ENCODE measurements at regions not wholly inside any gene's neighbourhood (a gene's known extent, or its start where the extent isn't known, plus 50 kb on each side); places are given as distances from the start of the nearest gene placed in this dataset.
"Not testable (repeated sequence)": the region's sequence is repeated elsewhere in the genome, so short reads cannot be mapped to it uniquely, and the experiment has no call there.

DNA sequence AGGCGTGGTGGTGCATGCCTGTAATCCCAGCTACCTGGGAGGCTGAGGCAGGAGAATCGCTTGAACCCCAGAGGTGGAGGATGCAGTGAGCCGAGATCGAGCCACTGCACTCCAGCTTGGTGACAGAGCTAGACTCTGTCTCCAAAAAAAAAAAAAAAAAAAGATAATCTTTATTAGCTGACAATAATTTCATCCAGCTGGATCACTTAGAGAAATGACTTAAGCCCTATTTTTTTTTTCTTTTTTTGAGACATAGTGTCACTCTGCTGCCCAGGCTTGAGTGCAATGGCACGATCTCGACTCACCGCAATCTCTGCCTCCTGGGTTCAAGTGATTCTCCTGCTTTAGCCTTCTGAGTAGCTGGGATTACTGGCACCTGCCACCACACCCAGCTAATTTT, 51.6 kb upstream of the MAP4K4 start:
- DNase-seq, result not testable (repeated sequence)

DNA sequence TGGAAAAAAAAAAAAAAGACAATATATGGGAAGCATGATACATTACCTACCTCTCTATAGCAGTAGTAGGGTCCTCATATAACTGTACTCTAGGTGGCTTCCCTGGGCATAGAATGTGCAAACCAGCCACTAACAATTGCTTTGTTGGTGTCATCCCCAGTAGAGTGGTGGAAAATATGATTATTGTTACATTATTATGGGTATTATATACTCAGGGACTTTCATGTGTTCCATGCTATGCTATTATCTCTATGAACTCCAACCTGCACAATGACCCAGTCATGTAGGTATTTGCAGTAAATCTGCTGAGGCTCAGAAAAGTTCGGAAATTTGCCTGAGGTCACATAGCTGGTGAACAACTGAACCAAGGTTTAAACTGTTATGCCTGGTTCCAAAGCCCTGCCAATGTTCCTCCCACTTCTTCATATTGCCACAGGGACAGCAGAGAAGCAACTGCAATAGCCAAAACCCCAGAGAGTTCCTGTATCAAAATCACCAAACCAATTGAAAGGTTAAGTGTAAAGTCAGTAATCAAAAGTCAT, 52.6 kb upstream of the MAP4K4 start:
- DNase-seq, result no peak

GRCh38 chr2:101643004-101643524, 54.4 kb upstream of the MAP4K4 start:
- no peak for DNase-seq

- no peak for DNase-seq
Observed at GRCh38 chr2:101638817-101639605, 58.5 kb upstream of the MAP4K4 start.

DNA sequence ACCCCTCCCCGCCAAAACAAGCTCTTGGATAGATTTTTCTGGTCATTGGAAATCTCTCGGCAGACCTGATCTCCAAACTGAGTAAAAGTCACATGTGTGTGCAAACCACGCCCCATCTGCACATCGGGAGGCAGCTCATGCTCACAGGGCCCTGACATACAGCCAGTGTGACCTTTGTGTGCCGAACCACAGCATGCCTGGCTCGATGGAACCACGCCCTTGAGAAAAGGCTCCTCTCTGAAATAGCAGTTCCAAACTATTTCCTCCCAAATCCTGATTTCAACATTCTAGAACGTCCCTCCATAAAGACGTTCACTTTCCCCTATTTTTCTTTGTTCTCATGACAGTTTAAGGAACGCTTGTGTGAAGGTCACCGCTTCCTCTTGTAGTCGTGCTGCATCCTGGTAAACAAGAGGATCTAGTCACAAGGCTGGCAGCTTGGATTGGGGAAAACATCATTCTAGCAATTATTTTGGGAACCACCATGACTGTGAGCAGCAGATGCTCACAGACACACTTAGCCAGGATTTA, 59.3 kb upstream of the MAP4K4 start:
- no peak for DNase-seq

- no peak for DNase-seq
Observed at GRCh38 chr2:101630224-101630949, 67.1 kb upstream of the MAP4K4 start.

GRCh38 chr2:101628030-101628392, 69.5 kb upstream of the MAP4K4 start:
- DNase-seq, result no peak

DNA sequence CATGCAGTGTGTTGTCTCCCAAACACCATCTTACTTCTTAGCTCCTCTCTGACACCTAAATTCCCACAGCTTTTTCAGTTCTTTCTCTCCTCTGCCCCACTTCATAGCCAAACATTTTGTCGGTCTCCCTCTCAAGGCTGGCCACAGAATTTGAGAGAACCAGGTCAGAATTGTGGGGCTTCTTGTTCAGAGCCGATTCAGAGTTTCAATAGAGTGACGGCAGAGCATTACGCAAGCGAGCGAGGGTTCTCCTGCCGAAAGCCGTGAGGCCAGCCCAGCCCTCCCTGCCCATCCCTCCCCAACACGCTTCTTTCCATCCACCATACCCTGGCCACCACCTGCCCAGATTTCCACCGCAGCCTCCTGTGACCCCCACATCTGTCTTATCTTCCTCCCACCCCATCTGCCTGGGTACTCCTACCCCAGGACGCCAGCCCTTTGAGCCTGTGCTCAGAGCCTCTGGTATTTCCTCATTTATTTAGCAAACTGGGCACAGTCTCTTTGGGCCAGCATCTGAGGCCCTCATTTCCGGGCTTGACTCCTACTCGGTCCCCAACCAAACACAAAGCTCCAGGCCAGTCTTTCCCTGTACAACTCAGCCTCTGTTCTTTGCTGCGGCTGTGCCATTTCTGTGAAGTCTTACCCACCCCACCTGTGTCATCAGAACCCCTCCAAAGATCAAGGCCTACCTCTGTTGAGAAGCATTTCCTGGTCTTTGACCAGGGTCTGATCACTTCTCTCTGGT, 70.0 kb upstream of the MAP4K4 start:
- DNase-seq, result no peak

DNA sequence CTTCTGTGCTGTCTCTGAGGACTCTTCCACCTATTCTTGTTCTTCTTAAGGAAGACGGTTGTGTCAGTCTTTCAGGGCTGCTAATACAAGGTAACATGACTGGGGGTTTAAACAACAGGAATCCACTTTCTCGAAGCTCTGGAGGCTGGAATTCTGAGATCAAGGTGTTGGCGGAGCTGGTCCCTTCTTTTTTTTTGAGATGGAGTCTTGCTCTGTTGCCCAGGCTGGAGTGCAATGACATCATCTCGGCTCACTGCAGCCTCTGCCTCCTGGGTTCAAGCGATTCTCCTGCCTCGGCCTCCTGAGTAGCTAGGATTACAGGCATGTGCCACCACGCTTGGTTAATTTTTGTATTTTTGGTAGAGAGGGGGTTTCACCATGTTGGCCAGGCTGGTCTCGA, 71.7 kb upstream of the MAP4K4 start:
- DNase-seq, result not testable (repeated sequence)

- no peak for DNase-seq
Observed at GRCh38 chr2:101625387-101625786, 72.1 kb upstream of the MAP4K4 start.

- no peak for DNase-seq
Observed at GRCh38 chr2:101624706-101625332, 72.7 kb upstream of the MAP4K4 start.

- no peak for DNase-seq
Observed at GRCh38 chr2:101623031-101623521, 74.4 kb upstream of the MAP4K4 start.

- no peak for DNase-seq
Observed at GRCh38 chr2:101622210-101623030, 75.1 kb upstream of the MAP4K4 start.

GRCh38 chr2:101619191-101619591, 78.3 kb upstream of the MAP4K4 start:
- no peak for DNase-seq

GRCh38 chr2:101617796-101618195, 79.7 kb upstream of the MAP4K4 start:
- no peak for DNase-seq

DNA sequence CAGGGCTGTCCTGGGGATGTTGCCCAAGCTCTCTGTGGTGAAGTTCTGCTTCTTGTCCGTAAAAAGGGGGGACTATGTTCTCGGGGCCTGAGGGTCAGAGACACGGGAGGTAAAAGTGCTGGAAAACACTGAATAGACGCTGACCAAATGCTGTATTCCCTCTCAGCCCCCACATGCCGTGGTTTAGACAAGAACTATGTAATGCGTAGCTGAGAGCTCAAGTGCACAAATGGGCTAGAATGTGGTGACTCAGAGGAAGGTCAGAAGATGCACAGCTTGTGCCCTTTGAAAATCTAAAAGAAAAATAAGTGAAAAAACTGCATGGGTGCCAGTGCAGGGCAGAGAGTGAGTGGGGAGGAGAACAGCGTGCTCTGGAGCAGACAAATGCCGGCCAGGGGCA, 80.3 kb upstream of the MAP4K4 start:
- peak; percentile 73 for DNase-seq

DNA sequence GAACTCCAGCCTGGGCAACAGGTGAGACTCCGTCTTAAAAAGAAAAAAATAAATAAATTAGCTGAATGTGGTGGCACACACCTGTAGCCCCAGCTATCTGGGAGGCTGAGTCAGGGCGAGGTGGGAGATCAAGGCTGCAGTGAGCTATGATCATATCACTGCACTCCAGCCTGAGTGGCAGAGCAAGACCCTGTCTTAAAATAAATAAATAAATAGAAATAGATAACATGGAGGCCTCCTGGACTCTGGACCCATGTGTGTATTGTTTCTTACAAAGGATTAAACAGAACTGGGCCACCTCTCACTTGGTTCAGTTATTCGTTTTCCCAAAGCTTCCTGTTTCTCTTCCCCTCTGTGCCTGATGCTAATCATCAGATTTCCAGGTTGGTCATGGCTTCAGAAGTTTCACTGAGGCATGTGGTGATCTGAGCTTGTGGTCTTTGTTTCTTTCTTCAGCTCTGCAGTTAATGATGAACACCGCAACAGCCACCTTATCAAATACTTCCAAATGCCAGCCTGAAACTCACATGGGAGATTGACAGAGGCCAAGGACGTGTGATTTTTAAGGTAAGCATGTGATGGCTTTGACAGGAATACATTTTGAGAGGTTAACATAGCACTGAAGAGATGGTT, 83.3 kb upstream of the MAP4K4 start:
- no peak for DNase-seq

DNA sequence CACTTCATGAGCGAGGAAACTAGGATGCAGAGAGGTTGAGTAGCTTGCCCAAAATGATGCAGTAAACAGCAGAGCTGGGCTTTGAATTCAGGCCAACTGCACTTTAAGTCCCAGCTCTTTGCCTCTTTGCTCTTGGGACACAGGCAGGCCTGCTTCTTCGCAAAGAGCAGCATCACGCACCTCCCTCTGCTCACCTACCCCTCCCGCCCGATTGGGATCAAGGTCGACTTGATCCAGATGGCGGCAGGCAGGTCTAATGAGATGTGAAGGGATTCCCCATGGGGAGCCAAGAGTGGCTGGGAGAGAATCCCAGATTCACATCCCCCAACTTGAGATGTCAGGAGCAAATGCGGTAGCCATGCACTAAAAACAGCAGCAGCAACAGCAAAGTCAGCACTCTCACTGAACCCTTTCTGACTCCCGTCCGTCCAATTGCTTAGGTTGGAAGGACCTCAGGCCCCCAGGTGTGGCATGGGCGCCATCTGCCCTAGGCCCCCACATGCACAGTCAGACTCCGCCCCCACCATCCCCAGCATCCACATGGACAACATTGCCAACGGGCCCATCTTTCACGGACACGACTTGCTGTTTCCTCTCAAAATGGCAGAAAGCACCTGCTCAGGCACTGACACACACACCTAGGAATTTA, 84.3 kb upstream of the MAP4K4 start:
- DNase-seq, result no peak

DNA sequence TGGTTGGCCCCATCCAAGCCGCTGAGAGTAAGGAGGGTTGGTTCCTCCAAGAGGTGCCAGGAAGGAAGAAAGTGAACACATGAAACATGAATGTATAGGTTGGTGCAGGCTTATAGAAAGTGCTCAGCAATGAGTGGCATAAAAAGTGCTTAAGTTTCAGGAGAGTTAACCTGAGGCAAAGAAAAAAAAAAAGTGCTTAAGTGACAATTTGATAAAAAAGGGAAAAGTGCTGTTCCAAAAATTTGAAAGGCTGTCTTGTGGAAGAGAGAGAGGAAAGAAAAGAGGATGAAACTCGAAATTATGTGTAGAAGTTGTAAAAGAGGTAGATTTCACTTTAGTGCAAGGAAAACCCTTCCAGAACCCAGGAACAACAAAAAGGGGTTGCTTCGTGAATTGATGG, 85.5 kb upstream of the MAP4K4 start:
- no peak for DNase-seq

GRCh38 chr2:101610750-101611315, 86.7 kb upstream of the MAP4K4 start:
- no peak for DNase-seq

Measured in EL (cell line).